Upper lobe of right lung (tissue), 1 donor: ENCODE measurements at regions not wholly inside any gene's neighbourhood (a gene's known extent, or its start where the extent isn't known, plus 50 kb on each side); places are given as distances from the start of the nearest gene placed in this dataset.

Source experiments
- ATAC-seq: fragments of 200-7000 bp; cut with Tn5 transposase; one replicate; pipeline ENCODE4 v1.9.1; 2020; ENCODE audit warnings: mild to moderate bottlenecking, moderate library complexity
- DNase-seq: peaks from one replicate; pipeline ENCODE4 v3.0.0-alpha.2; 2020
- H3K27ac ChIP-seq: fragments of 200-600 bp; one replicate; pipeline ENCODE4 v1.8.0; 2022
- H3K27me3 ChIP-seq: fragments of 200-600 bp; one replicate; pipeline ENCODE4 v1.8.0; 2022; ENCODE audit warnings: mild to moderate bottlenecking
- H3K36me3 ChIP-seq: fragments of 200-600 bp; one replicate; pipeline ENCODE4 v1.8.0; 2022
- H3K4me1 ChIP-seq: fragments of 200-600 bp; one replicate; pipeline ENCODE4 v1.8.0; 2022
- H3K4me3 ChIP-seq: fragments of 200-600 bp; one replicate; pipeline ENCODE4 v1.8.0; 2022; ENCODE audit warnings: mild to moderate bottlenecking
- H3K9me3 ChIP-seq: fragments of 200-600 bp; one replicate; pipeline ENCODE4 v1.8.0; 2022
- CTCF ChIP-seq: fragments of 200-600 bp; IDR thresholded peaks from one replicate; pipeline ENCODE4 v1.8.0; 2022; ENCODE audit warnings: antibody characterized with exemption
- intact Hi-C: fragments of 100-400 bp; cut with DNase I; formaldehyde crosslinking; loops from one replicate; pipeline ENCODE4 v1.11.0; 2022
- donor health status: DM: no; HTN: yes; CAD: no; lungs with severe emphysema.

DNA sequence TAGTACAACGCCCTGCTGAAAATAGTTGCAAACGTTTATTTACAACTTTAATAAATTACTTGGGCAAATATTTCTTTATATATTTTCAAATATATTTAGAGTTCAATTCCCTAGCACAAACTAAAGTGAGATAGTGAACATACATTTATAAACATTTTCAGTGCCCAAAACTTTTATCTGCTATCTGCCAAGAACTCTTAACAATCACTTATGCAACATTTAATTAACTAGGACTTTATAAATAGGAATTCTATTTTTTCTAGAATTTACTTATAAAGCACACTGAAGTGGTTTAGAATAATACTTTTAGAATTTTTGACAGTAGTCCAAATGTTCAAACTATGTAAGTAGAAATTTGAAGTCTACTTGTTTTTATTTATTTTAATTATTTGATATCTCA, 452.6 kb upstream of the RGS17 start:
- no peaks in the 10 kb centered on the region for H3K36me3 ChIP-seq
- no peak overlapping the region for H3K27ac ChIP-seq
- TF ChIP-seq CTCF: no peak
- DNase-seq: no peak
- H3K9me3 ChIP-seq: no peaks in the 10 kb centered on the region
- H3K4me3 ChIP-seq: no peak overlapping the region
- intact Hi-C loops: no loop called here
- H3K27me3 ChIP-seq: no peaks in the 10 kb centered on the region
- no peaks in the 10 kb centered on the region for H3K4me1 ChIP-seq
- no peak for ATAC-seq

GRCh38 chr6:153580776-153581175, 449.7 kb upstream of the RGS17 start:
- ATAC-seq: no peak
- DNase-seq: no peak
- Histone ChIP-seq H3K9me3 (no peaks in the 10 kb centered on the region), H3K4me3 (no peak overlapping the region), H3K27me3 (no peaks in the 10 kb centered on the region), H3K4me1 (no peaks in the 10 kb centered on the region), H3K27ac (no peak overlapping the region), H3K36me3 (no peaks in the 10 kb centered on the region)
- TF ChIP-seq CTCF: no peak
- intact Hi-C loops: no loop called here

DNA sequence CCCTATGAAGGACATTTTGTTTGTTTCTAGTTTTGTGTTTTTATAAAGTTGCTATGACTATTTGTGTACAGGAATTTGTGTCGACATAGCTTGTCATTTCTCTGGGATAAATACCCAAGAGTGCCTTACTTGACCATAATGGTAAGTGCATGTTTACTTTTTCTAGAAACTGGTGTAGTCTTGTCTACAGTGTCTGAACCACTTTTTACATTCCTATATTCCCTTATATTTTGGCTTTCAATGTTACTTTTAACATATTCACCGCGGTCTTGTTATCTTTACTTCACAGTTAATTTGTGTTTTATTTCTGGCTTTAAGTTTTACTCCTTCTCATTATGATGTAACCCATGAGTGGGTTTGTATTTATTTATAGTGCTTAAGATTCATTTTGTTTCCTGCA, 444.4 kb upstream of the RGS17 start:
- Histone ChIP-seq H3K4me1 (no peaks in the 10 kb centered on the region), H3K4me3 (no peak overlapping the region), H3K9me3 (no peaks in the 10 kb centered on the region), H3K27me3 (no peaks in the 10 kb centered on the region), H3K27ac (no peak overlapping the region), H3K36me3 (no peaks in the 10 kb centered on the region)
- no peak for ATAC-seq
- DNase-seq: no peak
- no peak for TF ChIP-seq CTCF
- intact Hi-C loops: no loop called here

DNA sequence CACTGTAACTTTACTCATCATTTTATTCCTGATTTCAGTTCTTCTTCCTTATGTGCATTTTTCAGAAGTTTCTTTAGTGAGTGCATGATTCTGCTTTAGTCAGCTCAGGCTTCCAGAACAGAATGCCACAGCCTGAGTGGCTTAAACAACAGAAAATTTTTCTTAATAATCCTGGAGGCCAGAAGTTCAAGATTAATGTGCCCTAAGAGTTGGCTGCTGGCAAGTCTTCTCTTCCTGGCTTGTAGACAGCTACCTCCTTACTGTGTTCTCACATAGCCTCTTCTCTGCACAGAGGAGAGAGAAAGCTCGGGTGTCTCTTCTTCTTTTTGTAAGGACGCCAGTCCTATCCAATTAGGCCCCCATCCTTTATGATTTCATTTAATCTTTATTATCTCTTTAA, 443.1 kb upstream of the RGS17 start:
- DNase-seq: no peak

DNA sequence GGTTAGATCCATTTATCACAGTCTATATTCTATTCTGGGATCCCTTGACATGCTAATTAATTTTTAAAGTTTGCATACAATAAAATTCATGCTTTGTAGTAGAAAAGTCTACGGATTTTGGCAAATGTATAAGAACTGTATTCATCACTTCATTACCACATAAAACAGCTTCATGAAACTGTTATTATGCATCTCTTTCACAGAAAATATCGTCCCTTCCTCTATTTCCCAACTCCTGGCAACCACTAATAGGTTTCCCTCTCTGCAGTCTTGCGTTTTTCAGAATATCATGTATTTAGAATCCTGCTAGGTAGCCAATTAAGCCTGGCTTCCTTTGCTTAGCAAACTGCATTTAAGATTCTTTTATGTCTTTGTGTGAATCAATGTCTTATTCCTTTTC, 441.3 kb upstream of the RGS17 start:
- H3K4me3 ChIP-seq: no peak overlapping the region
- no peaks in the 10 kb centered on the region for H3K4me1 ChIP-seq
- TF ChIP-seq CTCF: no peak
- H3K9me3 ChIP-seq: no peaks in the 10 kb centered on the region
- ATAC-seq (no peak), DNase-seq (no peak)
- no peaks in the 10 kb centered on the region for H3K36me3 ChIP-seq
- H3K27me3 ChIP-seq: no peaks in the 10 kb centered on the region
- intact Hi-C loops: no loop called here
- H3K27ac ChIP-seq: no peak overlapping the region

More for the DNA sequence above, 443.1 kb upstream of the RGS17 start:
- Histone ChIP-seq H3K9me3 (no peaks in the 10 kb centered on the region), H3K27me3 (no peaks in the 10 kb centered on the region), H3K36me3 (no peaks in the 10 kb centered on the region), H3K4me1 (no peaks in the 10 kb centered on the region), H3K27ac (no peak overlapping the region), H3K4me3 (no peak overlapping the region)
- no peak for TF ChIP-seq CTCF
- ATAC-seq: no peak
- intact Hi-C loops: no loop called here

DNA sequence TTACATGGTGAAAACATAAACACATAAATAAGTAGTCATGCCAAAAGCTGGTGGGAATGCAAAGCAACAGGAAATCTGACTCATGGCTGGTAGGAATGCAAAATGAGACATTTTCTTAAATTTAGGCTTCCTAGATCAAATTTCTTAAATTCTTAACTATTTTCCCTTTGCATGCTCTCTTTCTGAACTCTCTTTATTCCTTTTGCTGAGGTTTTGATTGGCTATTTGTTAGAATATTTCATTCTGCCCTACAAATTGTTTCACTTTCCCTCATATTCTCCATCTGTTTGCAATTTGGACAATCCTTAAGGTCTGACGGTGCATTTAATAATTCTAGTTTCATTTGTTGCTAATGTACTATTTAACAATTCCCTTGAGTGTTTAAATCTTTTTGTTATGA, 437.5 kb upstream of the RGS17 start:
- H3K36me3 ChIP-seq: no peaks in the 10 kb centered on the region
- H3K27me3 ChIP-seq: no peaks in the 10 kb centered on the region
- intact Hi-C loops: no loop called here
- ATAC-seq (no peak), DNase-seq (no peak)
- no peak overlapping the region for H3K4me3 ChIP-seq
- H3K27ac ChIP-seq: no peak overlapping the region
- H3K9me3 ChIP-seq: no peaks in the 10 kb centered on the region
- no peaks in the 10 kb centered on the region for H3K4me1 ChIP-seq
- no peak for TF ChIP-seq CTCF
